Activated B cell treated with CpG ODN at 0.5 μM for 24 hours (primary cell): ENCODE measurements at regions not wholly inside any gene's neighbourhood (a gene's known extent, or its start where the extent isn't known, plus 50 kb on each side); places are given as distances from the start of the nearest gene placed in this dataset.

ENCODE experiments used
- ATAC-seq: fragments of 200-7000 bp; cut with Tn5 transposase; one replicate; pipeline ENCODE4 v1.10.0; 2021; ENCODE audit warnings: low read depth, mild to moderate bottlenecking, moderate library complexity
- CTCF ChIA-PET: fragments of 350-600 bp; sonication (Branson Sonifier 250); formaldehyde crosslinking; loops from one replicate; lab custom pipeline; 2021; ENCODE audit warnings: antibody characterized with exemption; lab: Charles Lee
- POLR2A ChIA-PET: fragments of 350-600 bp; sonication (Branson Sonifier 250); formaldehyde crosslinking; loops from one replicate; lab custom pipeline; 2021; ENCODE audit warnings: antibody characterized with exemption; lab: Charles Lee
- DNase-seq: peaks from one replicate; pipeline ENCODE4 v3.0.0; 2022
- H3K27ac Mint-ChIP-seq: one replicate; pipeline ENCODE4 v1.8.0; 2020; ENCODE audit warnings: mixed read lengths
- H3K27me3 Mint-ChIP-seq: one replicate; pipeline ENCODE4 v1.8.0; 2021; ENCODE audit warnings: mixed read lengths
- H3K36me3 Mint-ChIP-seq: one replicate; pipeline ENCODE4 v1.8.0; 2021; ENCODE audit warnings: low read depth, mixed read lengths
- H3K4me1 Mint-ChIP-seq: one replicate; pipeline ENCODE4 v1.8.0; 2021; ENCODE audit warnings: mixed read lengths
- H3K4me3 Mint-ChIP-seq: one replicate; pipeline ENCODE4 v1.8.0; 2020; ENCODE audit warnings: mild to moderate bottlenecking, mixed read lengths
- H3K9me3 Mint-ChIP-seq: one replicate; pipeline ENCODE4 v1.8.0; 2020; ENCODE audit warnings: mixed read lengths
- CTCF ChIP-seq: fragments of 200-600 bp; IDR thresholded peaks from one replicate; pipeline ENCODE4 v1.8.0; 2022; ENCODE audit warnings: antibody characterized with exemption, mild to moderate bottlenecking
- intact Hi-C: fragments of 100-400 bp; cut with micrococcal nuclease; formaldehyde crosslinking; loops from one replicate; pipeline ENCODE4 v1.15.1; 2024

DNA sequence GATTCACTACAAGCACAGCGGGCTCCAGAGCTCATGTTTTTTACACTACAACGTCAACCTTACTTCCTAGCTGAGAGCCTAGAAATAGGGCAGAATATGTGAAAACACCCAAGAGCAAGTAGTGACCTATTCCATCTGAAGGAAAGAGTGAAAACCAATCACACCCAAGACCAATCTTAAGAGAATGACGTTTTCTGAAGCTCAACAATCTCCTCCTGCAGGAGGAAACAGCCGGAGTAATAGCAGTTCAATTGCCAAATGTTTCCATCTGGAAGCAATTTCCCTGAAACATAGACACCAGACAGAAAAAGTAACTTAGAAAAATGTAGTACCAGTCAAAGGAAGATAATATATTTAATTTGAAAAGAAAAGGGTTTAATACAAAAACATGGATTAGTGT lies 142.4 kb downstream of the ANXA5 start:
- Mint-ChIP-seq H3K27ac (no peak overlapping the region), H3K4me1 (no peaks in the 10 kb centered on the region), H3K9me3 (no peaks in the 10 kb centered on the region), H3K36me3 (no peaks in the 10 kb centered on the region), H3K4me3 (no peak overlapping the region), H3K27me3 (no peaks in the 10 kb centered on the region)
- intact Hi-C loops, result no loop called here
- DNase-seq (no peak), ATAC-seq (no peak)
- ChIA-PET POLR2A (no interaction called here), CTCF (no interaction called here)
- TF ChIP-seq CTCF, result no peak

DNA sequence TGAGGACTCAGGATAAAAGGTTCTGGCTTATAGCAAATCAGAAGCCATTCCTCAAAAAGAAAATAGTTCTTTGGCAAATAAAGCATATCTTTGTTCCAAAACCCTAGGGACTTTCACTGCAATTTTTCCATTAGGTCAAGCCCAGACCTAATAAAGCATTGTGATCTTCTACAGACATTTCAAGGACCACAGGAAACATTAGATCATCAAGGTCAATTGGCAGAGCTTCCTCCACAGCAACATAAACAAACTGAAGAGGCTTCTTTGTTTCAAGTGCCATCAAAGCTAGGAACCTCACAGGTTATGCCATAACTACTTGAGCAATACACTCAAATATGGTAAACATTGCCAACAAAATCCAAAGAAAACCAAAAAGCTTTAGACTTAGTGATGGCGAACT lies 144.9 kb downstream of the ANXA5 start:
- no peaks in the 10 kb centered on the region for H3K36me3 Mint-ChIP-seq
- intact Hi-C loops, result no loop called here
- DNase-seq, result no peak
- ChIA-PET CTCF (no interaction called here), POLR2A (no interaction called here)
- no peak overlapping the region for H3K4me3 Mint-ChIP-seq
- ATAC-seq, result no peak
- H3K27ac Mint-ChIP-seq, result no peak overlapping the region
- H3K4me1 Mint-ChIP-seq, result no peaks in the 10 kb centered on the region
- no peak for TF ChIP-seq CTCF
- H3K27me3 Mint-ChIP-seq, result peaks cover 3% of the 10 kb centered on the region
- H3K9me3 Mint-ChIP-seq, result no peaks in the 10 kb centered on the region

GRCh38 chr4:121551271-121551670 lies 145.5 kb downstream of the ANXA5 start:
- ATAC-seq, result no peak
- intact Hi-C loops, result no loop called here
- Mint-ChIP-seq H3K4me3 (no peak overlapping the region), H3K27me3 (peaks cover 3% of the 10 kb centered on the region), H3K27ac (no peak overlapping the region), H3K4me1 (no peaks in the 10 kb centered on the region), H3K9me3 (no peaks in the 10 kb centered on the region), H3K36me3 (no peaks in the 10 kb centered on the region)
- ChIA-PET CTCF (no interaction called here), POLR2A (no interaction called here)
- no peak for DNase-seq
- TF ChIP-seq CTCF, result no peak

GRCh38 chr4:121541696-121542095 lies 155.1 kb downstream of the ANXA5 start:
- H3K4me3 Mint-ChIP-seq, result no peak overlapping the region
- POLR2A ChIA-PET, result no interaction called here
- DNase-seq, result no peak
- intact Hi-C loops, result no loop called here
- peaks cover 4% of the 10 kb centered on the region for H3K4me1 Mint-ChIP-seq
- no peak overlapping the region for H3K27ac Mint-ChIP-seq
- H3K9me3 Mint-ChIP-seq, result no peaks in the 10 kb centered on the region
- H3K27me3 Mint-ChIP-seq, result no peaks in the 10 kb centered on the region
- TF ChIP-seq CTCF, result no peak
- no peak for ATAC-seq
- CTCF ChIA-PET, result no interaction called here
- no peaks in the 10 kb centered on the region for H3K36me3 Mint-ChIP-seq

- no peak overlapping the region for H3K27ac Mint-ChIP-seq
- TF ChIP-seq CTCF, result no peak
- ChIA-PET POLR2A (no interaction called here), CTCF (no interaction called here)
- no peaks in the 10 kb centered on the region for H3K36me3 Mint-ChIP-seq
- H3K4me1 Mint-ChIP-seq, result no peaks in the 10 kb centered on the region
- H3K4me3 Mint-ChIP-seq, result no peak overlapping the region
- H3K9me3 Mint-ChIP-seq, result no peaks in the 10 kb centered on the region
- DNase-seq, result no peak
- H3K27me3 Mint-ChIP-seq, result no peaks in the 10 kb centered on the region
- ATAC-seq, result no peak
- intact Hi-C loops, result no loop called here
Observed at GRCh38 chr4:121535351-121535750, 154.5 kb upstream of the QRFPR start.
